GM12864 (cell line): ENCODE measurements at regions not wholly inside any gene's neighbourhood (a gene's known extent, or its start where the extent isn't known, plus 50 kb on each side); places are given as distances from the start of the nearest gene placed in this dataset.

Experiments used
- DNase-seq: peaks from one replicate; pipeline ENCODE4 v3.0.0-alpha.2; 2011; ENCODE audit warnings: low read depth
- H3K4me3 ChIP-seq: 2 replicates; pipeline ENCODE4 v1.5.1; 2011; ENCODE audit warnings: mild to moderate bottlenecking, low read depth, low read length, control low read depth
- TF ChIP-seq, protein P1 (sequence below): IDR thresholded peaks from 2 replicates; pipeline ENCODE4 v1.5.1; 2011; ENCODE audit warnings: low read depth, mild to moderate bottlenecking, moderate library complexity, low read length, control low read depth, inconsistent platforms; ENCODE audit errors: missing control alignments

DNA sequence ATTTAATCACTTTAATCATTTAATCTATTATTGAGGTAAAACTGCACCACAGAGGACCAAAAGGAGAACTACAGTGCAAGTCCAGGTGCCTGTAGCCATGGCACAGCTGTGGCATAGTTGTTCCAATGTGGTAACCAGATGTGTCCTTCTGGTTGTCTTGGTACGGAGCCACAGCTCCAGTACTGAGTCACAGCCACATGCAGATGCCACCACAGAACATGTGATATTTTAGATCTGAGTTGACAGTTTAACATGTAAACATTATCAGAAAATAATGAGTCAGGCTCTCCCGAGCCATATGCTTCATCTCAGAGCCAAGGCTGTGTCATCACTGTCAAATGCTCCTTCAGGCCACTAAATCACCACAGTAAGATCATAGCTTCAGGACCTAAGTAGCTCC is 56.4 kb upstream of the RGS7 start:
- TF ChIP-seq, protein P1, sequence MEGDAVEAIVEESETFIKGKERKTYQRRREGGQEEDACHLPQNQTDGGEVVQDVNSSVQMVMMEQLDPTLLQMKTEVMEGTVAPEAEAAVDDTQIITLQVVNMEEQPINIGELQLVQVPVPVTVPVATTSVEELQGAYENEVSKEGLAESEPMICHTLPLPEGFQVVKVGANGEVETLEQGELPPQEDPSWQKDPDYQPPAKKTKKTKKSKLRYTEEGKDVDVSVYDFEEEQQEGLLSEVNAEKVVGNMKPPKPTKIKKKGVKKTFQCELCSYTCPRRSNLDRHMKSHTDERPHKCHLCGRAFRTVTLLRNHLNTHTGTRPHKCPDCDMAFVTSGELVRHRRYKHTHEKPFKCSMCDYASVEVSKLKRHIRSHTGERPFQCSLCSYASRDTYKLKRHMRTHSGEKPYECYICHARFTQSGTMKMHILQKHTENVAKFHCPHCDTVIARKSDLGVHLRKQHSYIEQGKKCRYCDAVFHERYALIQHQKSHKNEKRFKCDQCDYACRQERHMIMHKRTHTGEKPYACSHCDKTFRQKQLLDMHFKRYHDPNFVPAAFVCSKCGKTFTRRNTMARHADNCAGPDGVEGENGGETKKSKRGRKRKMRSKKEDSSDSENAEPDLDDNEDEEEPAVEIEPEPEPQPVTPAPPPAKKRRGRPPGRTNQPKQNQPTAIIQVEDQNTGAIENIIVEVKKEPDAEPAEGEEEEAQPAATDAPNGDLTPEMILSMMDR: no peak
- no peak overlapping the region for H3K4me3 ChIP-seq
- DNase-seq: no peak

- no peak for DNase-seq
- H3K4me3 ChIP-seq: no peak overlapping the region
- TF ChIP-seq, protein P1: no peak
Observed at GRCh38 chr1:241412646-241413045, 55.6 kb upstream of the RGS7 start.

DNA sequence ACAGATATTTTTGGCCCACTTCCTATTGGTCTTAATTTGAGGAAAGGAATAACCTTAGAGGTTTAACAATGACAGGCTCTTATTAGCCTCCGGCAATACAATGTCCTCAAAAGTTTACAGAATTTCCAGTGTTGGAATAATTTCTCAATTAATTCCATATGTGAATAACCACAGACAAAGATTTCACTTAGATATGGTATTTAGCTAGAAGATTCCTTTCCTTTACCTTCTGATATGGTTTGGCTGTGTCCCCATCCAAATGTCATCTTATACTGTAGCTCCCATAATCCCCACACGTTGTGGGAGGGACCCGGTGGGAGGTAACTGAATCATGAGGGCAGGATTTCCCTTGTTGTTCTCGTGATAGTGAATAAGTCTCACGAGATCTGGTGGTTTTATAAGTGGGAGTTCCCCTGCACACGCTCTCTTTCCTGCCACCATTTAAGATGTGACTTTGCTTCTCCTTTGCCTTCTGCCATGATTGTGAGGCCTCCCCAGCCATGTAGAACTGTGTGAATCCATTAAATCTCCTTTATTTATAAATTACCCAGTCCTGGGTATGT is 54.9 kb upstream of the RGS7 start:
- TF ChIP-seq, protein P1: no peak
- no peak overlapping the region for H3K4me3 ChIP-seq
- DNase-seq: no peak

DNA sequence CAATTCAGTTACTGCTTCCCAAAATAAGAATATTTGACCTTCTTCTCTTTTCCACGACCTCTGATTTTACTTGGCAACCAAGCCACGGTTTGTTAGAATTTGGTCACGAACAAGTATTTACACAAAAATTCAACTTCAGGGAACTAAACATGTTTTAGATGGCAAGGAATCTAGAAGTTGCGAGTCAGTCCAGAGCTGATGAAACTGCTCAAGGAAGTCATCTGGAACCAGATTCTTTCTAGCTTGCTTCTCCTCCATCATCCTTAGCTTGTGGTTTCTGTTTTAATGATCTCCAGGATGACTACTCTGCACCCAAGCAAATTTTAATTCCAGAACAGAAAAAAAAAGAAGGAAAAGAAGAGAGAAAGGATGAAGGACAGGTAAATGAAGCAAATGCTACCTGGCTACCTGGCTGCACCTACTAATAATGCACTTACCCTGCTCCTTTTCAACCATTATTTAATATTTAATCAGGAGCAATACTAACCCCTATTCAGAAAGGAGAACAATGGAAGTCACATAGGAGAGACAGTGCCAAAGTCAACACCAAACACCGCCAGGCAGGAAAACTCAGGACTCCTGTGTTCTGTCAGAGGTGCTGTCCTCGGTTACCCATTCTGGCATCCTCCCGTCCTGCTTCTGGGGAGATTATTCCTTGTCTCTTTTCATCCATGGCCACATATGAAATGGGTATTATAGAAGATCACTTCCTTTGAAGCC is 54.2 kb upstream of the RGS7 start:
- no peak for DNase-seq
- TF ChIP-seq, protein P1: no peak
- H3K4me3 ChIP-seq: no peak overlapping the region

DNA sequence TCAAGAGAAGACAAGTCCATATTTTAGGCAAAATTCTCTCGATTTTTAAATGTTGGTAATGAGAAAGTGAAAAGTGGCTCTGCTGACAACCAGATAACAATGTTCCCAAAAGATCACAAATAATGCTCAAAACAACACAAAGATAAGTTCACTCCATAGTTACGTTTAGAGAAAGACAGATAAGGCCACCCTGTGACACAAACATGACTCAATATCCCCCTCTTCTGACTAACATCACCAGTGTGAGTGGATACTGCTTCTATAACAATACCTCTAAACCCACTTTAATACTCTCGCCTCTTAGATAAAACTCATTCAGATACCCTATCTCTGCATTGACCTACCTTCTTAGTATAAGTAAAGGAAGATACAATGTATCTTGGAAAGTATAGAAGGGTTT is 51.2 kb upstream of the RGS7 start:
- DNase-seq: no peak
- no peak overlapping the region for H3K4me3 ChIP-seq
- TF ChIP-seq, protein P1: no peak
